K562 (cell line): ENCODE measurements at regions not wholly inside any gene's neighbourhood (a gene's known extent, or its start where the extent isn't known, plus 50 kb on each side); places are given as distances from the start of the nearest gene placed in this dataset.

Experiments used
- ATAC-seq: fragments of 200-7000 bp; cut with Tn5 transposase; 3 replicates; pipeline ENCODE4 v1.9.1; 2020; ENCODE audit warnings: moderate library complexity
- BruUV-seq: library from RNA; stranded (reverse); fragments of 400-500 nt; replicated peaks from 2 replicates; lab custom pipeline; 2021; lab: Mats Ljungman, UMichigan
- CTCF ChIA-PET: fragments of 300-600 bp; formaldehyde crosslinking; extraction: SDS; loops from one replicate; lab custom pipeline; 2021; ENCODE audit warnings: low intra/inter-chr PET ratio; lab: Yijun Ruan, JAX
- POLR2A ChIA-PET: fragments of 300-600, 350-650 bp; sonication (Branson Sonifier 250); formaldehyde crosslinking; extraction: SDS; loops from one replicate; lab custom pipeline; 2021; ENCODE audit warnings: antibody characterized with exemption, inconsistent platforms; lab: Yijun Ruan, JAX
- DNase-seq, 4 experiments: peaks; one replicate each; pipeline versions ENCODE4 v3.0.0 to v3.0.0-alpha.2; 2011 to 2018; ENCODE audit warnings: low spot score in 3 of 4, mixed read lengths in 3 of 4; ENCODE audit errors: extremely low read depth in 1 of 4
- FAIRE-seq: peaks from 2 replicates; lab custom pipeline; 2011; peaks lifted over from hg19 to GRCh38; lab: Jason Lieb, UNC
- H2AFZ ChIP-seq: 2 replicates; pipeline ENCODE4 v1.6.0; 2011; ENCODE audit warnings: low read depth, low read length, control low read depth, inconsistent platforms
- H3K27ac ChIP-seq: fragments of 200-600 bp; 3 replicates; pipeline ENCODE4 v1.8.0; 2011; ENCODE audit warnings: low read depth, mild to moderate bottlenecking, control low read depth, inconsistent platforms, low read length, moderate library complexity, mixed read lengths; ENCODE audit errors: extremely low read depth
- H3K27me3 ChIP-seq, 2 experiments: fragments of 300-600 bp in 1 of 2; 2 replicates in 1 of 2; 3 replicates in 1 of 2; pipeline versions ENCODE4 v1.6.0 to v1.8.0; 2011; ENCODE audit warnings: inconsistent platforms in 2 of 2, low read length in 2 of 2, mild to moderate bottlenecking in 1 of 2, mixed read lengths in 1 of 2, moderate library complexity in 1 of 2; ENCODE audit not compliant: control insufficient read depth in 2 of 2, insufficient read depth in 2 of 2
- H3K36me3 ChIP-seq: fragments of 300-600 bp; 3 replicates; pipeline ENCODE4 v1.8.0; 2011; ENCODE audit warnings: mild to moderate bottlenecking, low read length, inconsistent platforms; ENCODE audit not compliant: control insufficient read depth, insufficient read depth
- H3K4me1 ChIP-seq, 2 experiments: fragments of 200-600 bp in 1 of 2; replicated peaks in 1 of 2; 2 replicates in 1 of 2; 3 replicates in 1 of 2; pipeline versions ENCODE4 v1.5.1 to v1.8.0; 2011; ENCODE audit warnings: inconsistent platforms in 2 of 2, low read length in 2 of 2, mild to moderate bottlenecking in 1 of 2, mixed read lengths in 1 of 2, moderate library complexity in 1 of 2; ENCODE audit not compliant: control insufficient read depth in 2 of 2, insufficient read depth in 2 of 2
- H3K4me2 ChIP-seq: 2 replicates; pipeline ENCODE4 v1.6.1; 2011; ENCODE audit warnings: low read length, control low read depth, inconsistent platforms, mixed read lengths; ENCODE audit not compliant: insufficient read depth
- H3K4me3 ChIP-seq: fragments of 200-600 bp; sonication (generic), shearing (Covaris generic); 2 replicates; pipeline ENCODE4 v1.5.1; 2016; ENCODE audit warnings: control low read depth, inconsistent platforms
- H3K79me2 ChIP-seq: fragments of 200-600 bp; 3 replicates; pipeline ENCODE4 v1.8.0; 2011; ENCODE audit warnings: low read length, inconsistent platforms; ENCODE audit not compliant: control insufficient read depth, insufficient read depth
- H3K9ac ChIP-seq, 2 experiments: 2 replicates each; pipeline versions ENCODE4 v1.6.0 to v1.6.1; 2011; ENCODE audit warnings: low read depth in 2 of 2, low read length in 2 of 2, control low read depth in 1 of 2, inconsistent platforms in 1 of 2, mild to moderate bottlenecking in 1 of 2, mixed read lengths in 1 of 2; ENCODE audit not compliant: insufficient read depth in 1 of 2
- H3K9me1 ChIP-seq: one replicate; pipeline ENCODE4 v1.6.0; 2011; ENCODE audit warnings: inconsistent platforms, mild to moderate bottlenecking, low read length, moderate library complexity; ENCODE audit not compliant: control insufficient read depth, insufficient read depth
- H3K9me3 ChIP-seq: replicated peaks from 2 replicates; pipeline ENCODE4 v1.5.1; 2011; ENCODE audit warnings: low read depth, low read length, inconsistent platforms; ENCODE audit not compliant: control insufficient read depth, insufficient read depth
- H4K20me1 ChIP-seq: replicated peaks from 2 replicates; pipeline ENCODE4 v1.6.1; 2011; ENCODE audit warnings: low read length, inconsistent platforms, mixed read lengths; ENCODE audit not compliant: control insufficient read depth, insufficient read depth
- CCNT2 ChIP-seq: IDR thresholded peaks from 2 replicates; pipeline ENCODE4 v1.6.1; 2011; ENCODE audit warnings: borderline replicate concordance, low read depth, mild to moderate bottlenecking, moderate library complexity, mixed read lengths, low read length; ENCODE audit not compliant: insufficient read length; ENCODE audit errors: extremely low read depth
- FOS ChIP-seq: IDR thresholded peaks from 3 replicates; pipeline ENCODE4 v1.6.1; 2011; ENCODE audit not compliant: insufficient read length; ENCODE audit errors: extremely low read depth
- MYC ChIP-seq, 2 experiments: fragments of 250-450 bp in 1 of 2; sonication (Bioruptor Pico) in 1 of 2; IDR thresholded peaks; 2 replicates each; pipeline versions ENCODE4 v1.5.1 to v1.6.1; 2012 to 2021; ENCODE audit warnings: low read depth in 2 of 2, borderline replicate concordance in 1 of 2, improper control_type of control experiment in 1 of 2, low read length in 1 of 2, mild to moderate bottlenecking in 1 of 2, moderate library complexity in 1 of 2
- NCOR1 ChIP-seq: fragments of 450-650 bp; IDR thresholded peaks from 2 replicates; pipeline ENCODE4 v1.6.1; 2016; ENCODE audit warnings: mild to moderate bottlenecking, moderate library complexity
- NUFIP1 ChIP-seq: fragments of 450-650 bp; IDR thresholded peaks from 2 replicates; pipeline ENCODE4 v1.6.1; 2018; ENCODE audit not compliant: partially characterized antibody
- PCBP1 ChIP-seq: fragments of 200-400 bp; formaldehyde crosslinking; IDR thresholded peaks from 2 replicates; pipeline ENCODE4 v1.6.1; 2018; ENCODE audit warnings: mild to moderate bottlenecking, low read depth, low read length; ENCODE audit not compliant: poor library complexity, severe bottlenecking
- SAP30 ChIP-seq: fragments of 200-600 bp; sonication (generic); IDR thresholded peaks from 2 replicates; pipeline ENCODE4 v1.6.1; 2012; ENCODE audit warnings: borderline replicate concordance, low read depth, mild to moderate bottlenecking, moderate library complexity, low read length, control low read depth, inconsistent platforms; ENCODE audit not compliant: insufficient read depth, poor library complexity, severe bottlenecking
- SMAD1 ChIP-seq: fragments of 150-350 bp; IDR thresholded peaks from 2 replicates; pipeline ENCODE4 v1.6.1; 2014; ENCODE audit warnings: low read length, low read depth; ENCODE audit not compliant: partially characterized antibody
- SREBF2 ChIP-seq: sonication (generic); formaldehyde crosslinking; IDR thresholded peaks from 2 replicates; pipeline ENCODE4 v1.4.0; 2020; ENCODE audit warnings: mild to moderate bottlenecking, missing genetic modification reagents
- SRSF1 ChIP-seq: fragments of 200-400 bp; formaldehyde crosslinking; IDR thresholded peaks from 2 replicates; pipeline ENCODE4 v1.6.1; 2017; ENCODE audit warnings: mild to moderate bottlenecking, low read depth, low read length, moderate library complexity
- ZNF224 ChIP-seq: sonication (generic); formaldehyde crosslinking; IDR thresholded peaks from 2 replicates; pipeline ENCODE4 v1.8.0; 2022; ENCODE audit warnings: mild to moderate bottlenecking, missing genetic modification reagents
- ZNF639 ChIP-seq, 2 experiments: fragments of 200-800 bp in 1 of 2; sonication (Bioruptor generic) in 1 of 2; sonication (generic) in 1 of 2; formaldehyde crosslinking in 1 of 2; IDR thresholded peaks in 1 of 2; conservative IDR thresholded peaks in 1 of 2; 2 replicates each; pipeline versions ENCODE4 v1.5.0 to v1.6.1; 2016 to 2020; ENCODE audit warnings: missing compliant biosample characterization in 1 of 2, missing genetic modification characterization in 1 of 2, missing genetic modification reagents in 1 of 2
- WGBS: fragments of 100-300 bp; shearing (Covaris generic); methylation state at CpG from one replicate; pipeline ENCODE4 v1.1.6; 2016; ENCODE audit warnings: low coverage, mixed read lengths; ENCODE audit not compliant: insufficient coverage; ENCODE audit errors: missing lambda C conversion rate; 5-methylcytosine and 5-hydroxymethylcytosine counted together
- in situ Hi-C: fragments of 300-500 bp; cut with MboI; formaldehyde crosslinking; loops from 4 replicates; pipeline ENCODE4 v1.15.0; 2018; ENCODE audit warnings: inconsistent platforms, mixed read lengths
- intact Hi-C: fragments of 100-400 bp; cut with micrococcal nuclease; formaldehyde crosslinking; loops from 2 replicates; pipeline ENCODE4 v1.14.2; 2022

DNA sequence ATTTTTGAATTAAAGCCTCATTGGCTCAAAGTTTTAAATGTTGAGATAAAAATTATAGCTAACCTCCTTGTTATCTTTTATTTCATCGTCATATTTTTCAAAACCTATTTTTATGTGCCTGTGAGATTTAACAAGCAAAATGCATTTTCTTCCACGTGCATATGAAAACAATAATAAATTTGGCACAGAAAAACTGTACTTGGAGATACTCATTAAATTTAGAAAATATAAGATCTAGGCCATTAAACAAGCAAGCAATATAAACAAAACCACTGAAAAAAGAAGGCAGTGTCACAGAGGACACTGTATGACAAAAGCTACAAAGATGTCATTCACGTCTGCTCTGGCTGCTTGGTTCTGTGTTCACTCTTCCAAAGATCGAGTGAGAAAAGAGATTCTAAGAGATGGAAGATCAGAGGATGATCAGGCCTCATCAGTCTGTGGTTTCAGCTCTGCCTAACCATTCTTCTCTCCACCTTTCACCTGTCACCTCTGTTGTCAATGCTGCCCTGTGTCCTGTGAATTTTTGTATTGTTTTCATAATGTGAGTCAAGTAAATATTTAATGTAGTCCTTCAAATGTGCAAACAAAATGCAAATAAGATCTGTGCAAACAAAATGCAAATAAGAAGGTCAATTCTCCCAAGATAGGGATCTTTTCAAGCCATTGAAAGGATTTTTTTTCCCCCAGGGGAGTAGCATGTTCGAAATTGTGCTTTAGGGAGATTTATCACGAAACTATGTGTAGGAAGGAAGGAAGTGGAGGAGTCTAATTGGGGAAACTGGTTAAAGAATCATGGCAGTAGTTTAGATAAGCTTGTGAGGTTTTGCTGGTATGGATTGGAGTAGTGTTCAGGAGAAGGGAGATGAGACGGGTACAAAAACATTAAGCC is 138.7 kb upstream of the RBMS1 start:
- FAIRE-seq (no peak), DNase-seq (no peak), ATAC-seq (no peak)
- no peak overlapping the region for H2AFZ ChIP-seq
- no peak overlapping the region for H3K4me2 ChIP-seq
- H3K9me3 ChIP-seq: peaks cover 2% of the 10 kb centered on the region; the same call in 1 of the 2 replicates
- H3K27ac ChIP-seq: no peak overlapping the region
- H3K4me1 ChIP-seq: no peaks in the 10 kb centered on the region
- H3K79me2 ChIP-seq: no peaks in the 10 kb centered on the region
- ChIA-PET CTCF (no interaction called here), POLR2A (no interaction called here)
- intact Hi-C loops (no loop called here), in situ Hi-C loops (no loop called here)
- H4K20me1 ChIP-seq: no peaks in the 10 kb centered on the region
- WGBS: under 1% methylated on average over 7 of the region's 7 CpGs
- BruUV-seq: no TSS peak
- H3K36me3 ChIP-seq: no peaks in the 10 kb centered on the region
- no peak overlapping the region for H3K9ac ChIP-seq
- H3K4me3 ChIP-seq: no peak overlapping the region
- no peaks in the 10 kb centered on the region for H3K27me3 ChIP-seq
- no peaks in the 10 kb centered on the region for H3K9me1 ChIP-seq
- TF ChIP-seq SREBF2 (CRISPR knock-in tag) (no peak), ZNF224 (CRISPR knock-in tag) (no peak), MYC (IDR thresholded peaks at IDR 0.05; ENCODE audit: low read depth, low read length) (no peak), MYC (CRISPR knock-in tag; IDR thresholded peaks at IDR 0.05; ENCODE audit: borderline replicate concordance, low read depth) (no peak), NUFIP1 (no peak), CCNT2 (no peak), PCBP1 (no peak), ZNF639 (CRISPR knock-in tag; conservative IDR thresholded peaks at IDR 0.05 in 1 of 2, IDR thresholded peaks at IDR 0.05 in 1 of 2) (no peak), NCOR1 (no peak), SRSF1 (no peak), SAP30 (no peak), FOS (no peak), SMAD1 (no peak)
